OCI-LY7 (cell line): ENCODE measurements at regions not wholly inside any gene's neighbourhood (a gene's known extent, or its start where the extent isn't known, plus 50 kb on each side); places are given as distances from the start of the nearest gene placed in this dataset.

Experiments
- BruUV-seq: library from RNA; stranded (reverse); fragments of 400-500 nt; replicated peaks from 2 replicates; lab custom pipeline; 2021; lab: Mats Ljungman, UMichigan
- CTCF ChIA-PET: fragments of 300-600 bp; sonication (Branson Sonifier 250); formaldehyde crosslinking; loops from one replicate; lab custom pipeline; 2022; ENCODE audit warnings: antibody characterized with exemption; ENCODE audit not compliant: unreplicated experiment; lab: Charles Lee
- POLR2A ChIA-PET: fragments of 300-600 bp; sonication (Branson Sonifier 250); formaldehyde crosslinking; loops from one replicate; lab custom pipeline; 2022; ENCODE audit warnings: antibody characterized with exemption; lab: Charles Lee
- DNase-seq: peaks from one replicate; pipeline ENCODE4 v3.0.0-alpha.2; 2015; ENCODE audit warnings: low spot score
- H2AFZ ChIP-seq: fragments of 200-600 bp; sonication (generic), shearing (Covaris generic); 2 replicates; pipeline ENCODE4 v1.6.1; 2014; ENCODE audit warnings: mild to moderate bottlenecking, antibody characterized with exemption, low read length, moderate library complexity
- H3K27ac ChIP-seq: fragments of 200-600 bp; sonication (generic); 2 replicates; pipeline ENCODE4 v1.5.1; 2014; ENCODE audit warnings: mixed run types, low read depth, mild to moderate bottlenecking, moderate library complexity, low read length, inconsistent platforms; ENCODE audit not compliant: poor library complexity, severe bottlenecking
- H3K36me3 ChIP-seq: fragments of 200-600 bp; sonication (generic); 2 replicates; pipeline ENCODE4 v1.6.1; 2014; ENCODE audit warnings: mild to moderate bottlenecking, antibody characterized with exemption, low read length, moderate library complexity, mixed read lengths; ENCODE audit not compliant: insufficient read depth
- H3K4me1 ChIP-seq: fragments of 200-600 bp; sonication (generic); 2 replicates; pipeline ENCODE4 v1.5.1; 2014; ENCODE audit warnings: mild to moderate bottlenecking, low read length; ENCODE audit not compliant: insufficient read depth, poor library complexity, severe bottlenecking
- H3K4me2 ChIP-seq: fragments of 200-600 bp; sonication (generic); 2 replicates; pipeline ENCODE4 v1.6.1; 2014; ENCODE audit warnings: mild to moderate bottlenecking, low read length
- H3K4me3 ChIP-seq: fragments of 200-600 bp; sonication (generic); 2 replicates; pipeline ENCODE4 v1.5.1; 2014; ENCODE audit warnings: mild to moderate bottlenecking, low read depth, low read length; ENCODE audit not compliant: poor library complexity, severe bottlenecking
- H3K79me2 ChIP-seq: fragments of 200-600 bp; sonication (generic); 2 replicates; pipeline ENCODE4 v1.6.1; 2016; ENCODE audit warnings: low read depth, mild to moderate bottlenecking, low read length, moderate library complexity, mixed read lengths; ENCODE audit not compliant: insufficient read depth
- H3K9me2 ChIP-seq: fragments of 200-600 bp; sonication (generic); 2 replicates; pipeline ENCODE4 v1.6.1; 2016; ENCODE audit warnings: mild to moderate bottlenecking, low read length, mixed read lengths; ENCODE audit not compliant: insufficient read depth
- H3K9me3 ChIP-seq: fragments of 200-600 bp; sonication (generic); 2 replicates; pipeline ENCODE4 v1.6.1; 2014; ENCODE audit warnings: mild to moderate bottlenecking, mixed run types, low read length, mixed read lengths
- H4K20me1 ChIP-seq: fragments of 200-600 bp; sonication (generic); 2 replicates; pipeline ENCODE4 v1.6.1; 2014; ENCODE audit warnings: mild to moderate bottlenecking, antibody characterized with exemption, low read length, moderate library complexity, mixed read lengths; ENCODE audit not compliant: insufficient read depth
- EZH2phosphoT487 ChIP-seq: fragments of 200-600 bp; sonication (generic); IDR thresholded peaks from 2 replicates; pipeline ENCODE4 v1.6.1; 2018; ENCODE audit warnings: low read depth, borderline replicate concordance, mild to moderate bottlenecking, mixed run types, antibody characterized with exemption, low read length, moderate library complexity, mixed read lengths
- intact Hi-C: fragments of 100-400 bp; cut with micrococcal nuclease; formaldehyde crosslinking; loops from one replicate; pipeline ENCODE4 v1.10.0; 2022; ENCODE audit not compliant: unreplicated experiment
- TF ChIP-seq, protein P1 (sequence below): fragments of 200-600 bp; sonication (generic); conservative IDR thresholded peaks from 2 replicates; pipeline ENCODE4 v1.5.1; 2014; ENCODE audit warnings: mild to moderate bottlenecking, antibody characterized with exemption, low read length, moderate library complexity, mixed read lengths

DNA sequence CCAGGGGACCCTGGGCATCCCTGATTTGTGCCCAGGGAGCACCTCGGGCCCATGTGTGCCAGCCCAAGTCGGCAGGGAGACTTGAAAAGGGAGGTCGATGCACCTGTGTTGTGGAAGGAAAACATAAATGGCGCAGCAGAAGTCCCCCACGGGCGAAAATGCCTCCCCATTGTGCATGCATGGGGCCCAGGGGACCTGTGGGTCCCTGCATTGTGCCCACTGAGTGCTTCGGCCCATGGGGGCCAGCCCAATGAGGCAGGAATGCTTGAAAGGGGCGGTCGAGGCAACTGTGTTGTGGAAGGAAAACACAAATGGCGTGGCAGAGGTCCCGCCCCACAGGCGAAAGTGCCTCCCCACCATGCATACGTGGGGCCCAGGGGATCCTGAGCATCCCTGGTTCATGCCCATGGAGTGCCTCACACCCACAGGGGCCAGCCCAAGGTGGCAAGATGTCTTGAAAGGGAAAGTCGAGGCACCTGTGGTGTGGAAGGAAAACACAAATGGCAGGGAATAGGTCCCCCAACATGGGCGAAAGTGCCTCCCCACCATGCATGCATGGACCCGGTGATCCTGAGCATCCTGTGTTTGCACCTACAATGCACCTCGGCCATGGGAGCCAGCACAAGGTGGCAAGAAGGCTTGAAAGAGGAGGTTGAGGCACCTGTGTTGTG lies 368.0 kb downstream of the ALG10 start:
- Histone ChIP-seq H3K4me3 (no peak overlapping the region), H3K4me2 (no peak overlapping the region), H3K79me2 (no peaks in the 10 kb centered on the region), H3K4me1 (no peaks in the 10 kb centered on the region), H3K36me3 (no peaks in the 10 kb centered on the region), H3K27ac (no peak overlapping the region), H3K9me3 (0 out of 2 replicates have a peak, but pooled peaks cover 6% of the 10 kb centered on the region), H4K20me1 (no peaks in the 10 kb centered on the region), H2AFZ (no peak overlapping the region), H3K9me2 (no peaks in the 10 kb centered on the region)
- no peak for DNase-seq
- intact Hi-C loops: no loop called here
- ChIA-PET POLR2A (no interaction called here), CTCF (no interaction called here)
- BruUV-seq: no TSS peak
- TF ChIP-seq EZH2phosphoT487: no peak
- TF ChIP-seq, protein P1, sequence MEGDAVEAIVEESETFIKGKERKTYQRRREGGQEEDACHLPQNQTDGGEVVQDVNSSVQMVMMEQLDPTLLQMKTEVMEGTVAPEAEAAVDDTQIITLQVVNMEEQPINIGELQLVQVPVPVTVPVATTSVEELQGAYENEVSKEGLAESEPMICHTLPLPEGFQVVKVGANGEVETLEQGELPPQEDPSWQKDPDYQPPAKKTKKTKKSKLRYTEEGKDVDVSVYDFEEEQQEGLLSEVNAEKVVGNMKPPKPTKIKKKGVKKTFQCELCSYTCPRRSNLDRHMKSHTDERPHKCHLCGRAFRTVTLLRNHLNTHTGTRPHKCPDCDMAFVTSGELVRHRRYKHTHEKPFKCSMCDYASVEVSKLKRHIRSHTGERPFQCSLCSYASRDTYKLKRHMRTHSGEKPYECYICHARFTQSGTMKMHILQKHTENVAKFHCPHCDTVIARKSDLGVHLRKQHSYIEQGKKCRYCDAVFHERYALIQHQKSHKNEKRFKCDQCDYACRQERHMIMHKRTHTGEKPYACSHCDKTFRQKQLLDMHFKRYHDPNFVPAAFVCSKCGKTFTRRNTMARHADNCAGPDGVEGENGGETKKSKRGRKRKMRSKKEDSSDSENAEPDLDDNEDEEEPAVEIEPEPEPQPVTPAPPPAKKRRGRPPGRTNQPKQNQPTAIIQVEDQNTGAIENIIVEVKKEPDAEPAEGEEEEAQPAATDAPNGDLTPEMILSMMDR: no peak

GRCh38 chr12:34390846-34391700 lies 368.8 kb downstream of the ALG10 start:
- H3K4me1 ChIP-seq: no peaks in the 10 kb centered on the region
- no peak overlapping the region for H3K4me2 ChIP-seq
- no peak overlapping the region for H3K27ac ChIP-seq
- CTCF ChIA-PET: no interaction called here
- H4K20me1 ChIP-seq: no peaks in the 10 kb centered on the region
- no peak for DNase-seq
- H3K79me2 ChIP-seq: no peaks in the 10 kb centered on the region
- 0 out of 2 replicates have a peak, but pooled peaks cover 6% of the 10 kb centered on the region for H3K9me3 ChIP-seq
- intact Hi-C loops: no loop called here
- H3K9me2 ChIP-seq: no peaks in the 10 kb centered on the region
- TF ChIP-seq EZH2phosphoT487: no peak
- TF ChIP-seq, protein P1: no peak
- BruUV-seq: no TSS peak
- H3K4me3 ChIP-seq: no peak overlapping the region
- no peaks in the 10 kb centered on the region for H3K36me3 ChIP-seq
- H2AFZ ChIP-seq: no peak overlapping the region
- POLR2A ChIA-PET: no interaction called here
